ENCODE measurements at regions not wholly inside any gene's neighbourhood (a gene's known extent, or its start where the extent isn't known, plus 50 kb on each side); places are given as distances from the start of the nearest gene placed in this dataset.

GRCh38 chr4:60923075-60923474 is 277.1 kb upstream of the ADGRL3 start:
- no peak for DNase-seq (ENCODE audit: low spot score)
- Mint-ChIP-seq H3K36me3 (ENCODE audit: low read depth) (no peaks in the 10 kb centered on the region), H3K9me3 (peaks cover 29% of the 10 kb centered on the region), H3K27ac (no peak overlapping the region), H3K27me3 (ENCODE audit: low read depth) (no peaks in the 10 kb centered on the region), H3K4me3 (ENCODE audit: low read depth) (no peak overlapping the region), H3K4me1 (ENCODE audit: low read depth) (no peaks in the 10 kb centered on the region)
- intact Hi-C loops (cut with micrococcal nuclease) = no loop called here

DNA sequence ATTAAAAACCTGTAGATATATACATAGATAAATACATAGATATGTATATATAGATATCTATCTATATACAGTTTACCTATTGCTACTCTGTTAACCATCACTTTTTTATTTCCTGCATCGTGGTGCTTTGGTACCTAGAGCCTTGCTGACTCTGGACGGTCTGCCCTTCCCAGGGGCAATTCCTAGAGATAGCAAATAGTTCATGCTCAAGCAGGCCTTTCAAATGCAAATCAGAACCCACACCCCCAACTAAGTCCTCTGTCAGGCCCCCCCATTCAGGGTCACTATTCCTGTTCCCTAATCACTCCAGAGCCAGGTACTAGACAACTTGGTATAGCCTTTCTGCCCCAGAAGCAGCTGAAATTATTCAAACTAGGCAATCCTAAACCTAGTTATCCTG is 273.5 kb upstream of the ADGRL3 start:
- H3K27me3 Mint-ChIP-seq (ENCODE audit: low read depth) = no peaks in the 10 kb centered on the region
- DNase-seq (ENCODE audit: low spot score) = no peak
- H3K4me3 Mint-ChIP-seq (ENCODE audit: low read depth) = no peak overlapping the region
- no peaks in the 10 kb centered on the region for H3K36me3 Mint-ChIP-seq (ENCODE audit: low read depth)
- intact Hi-C loops (cut with micrococcal nuclease) = no loop called here
- no peak overlapping the region for H3K27ac Mint-ChIP-seq
- H3K4me1 Mint-ChIP-seq (ENCODE audit: low read depth) = no peaks in the 10 kb centered on the region
- peaks cover 41% of the 10 kb centered on the region for H3K9me3 Mint-ChIP-seq

- Mint-ChIP-seq H3K36me3 (ENCODE audit: low read depth) (no peaks in the 10 kb centered on the region), H3K27ac (no peak overlapping the region), H3K4me1 (ENCODE audit: low read depth) (no peaks in the 10 kb centered on the region), H3K27me3 (ENCODE audit: low read depth) (no peaks in the 10 kb centered on the region), H3K9me3 (peaks cover 36% of the 10 kb centered on the region), H3K4me3 (ENCODE audit: low read depth) (no peak overlapping the region)
- DNase-seq (ENCODE audit: low spot score) = no peak
- intact Hi-C loops (cut with micrococcal nuclease) = no loop called here
Observed at GRCh38 chr4:60930866-60931265, 269.3 kb upstream of the ADGRL3 start.

GRCh38 chr4:60934566-60935295 is 265.4 kb upstream of the ADGRL3 start:
- Mint-ChIP-seq H3K27me3 (ENCODE audit: low read depth) (no peaks in the 10 kb centered on the region), H3K4me1 (ENCODE audit: low read depth) (no peaks in the 10 kb centered on the region), H3K9me3 (peaks cover 14% of the 10 kb centered on the region), H3K4me3 (ENCODE audit: low read depth) (no peak overlapping the region), H3K36me3 (ENCODE audit: low read depth) (no peaks in the 10 kb centered on the region), H3K27ac (no peak overlapping the region)
- intact Hi-C loops (cut with micrococcal nuclease) = no loop called here
- no peak for DNase-seq (ENCODE audit: low spot score)

DNA sequence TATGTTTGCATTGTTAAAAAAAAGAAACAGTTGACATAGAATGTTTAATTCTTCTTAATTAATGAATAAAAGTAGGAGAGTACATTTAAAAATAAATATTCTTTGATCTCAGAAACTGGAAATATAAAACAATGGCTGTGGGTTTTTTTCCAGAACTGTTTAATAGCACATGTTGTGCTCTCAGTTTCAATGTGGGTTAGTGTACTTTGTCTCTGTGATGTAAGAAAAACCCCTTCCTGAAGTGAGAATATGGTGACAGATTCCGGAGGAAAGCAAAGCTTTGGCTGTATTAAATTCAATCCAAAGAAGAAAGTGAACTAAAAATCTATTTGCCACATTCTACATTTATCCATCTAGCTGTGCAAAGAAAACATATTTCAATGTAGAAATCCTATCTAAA is 261.9 kb upstream of the ADGRL3 start:
- Mint-ChIP-seq H3K4me1 (ENCODE audit: low read depth) (no peaks in the 10 kb centered on the region), H3K4me3 (ENCODE audit: low read depth) (no peak overlapping the region), H3K27me3 (ENCODE audit: low read depth) (no peaks in the 10 kb centered on the region), H3K27ac (no peak overlapping the region), H3K9me3 (peaks cover 16% of the 10 kb centered on the region), H3K36me3 (ENCODE audit: low read depth) (no peaks in the 10 kb centered on the region)
- DNase-seq (ENCODE audit: low spot score) = no peak
- intact Hi-C loops (cut with micrococcal nuclease) = no loop called here

- intact Hi-C loops (cut with micrococcal nuclease) = no loop called here
- Mint-ChIP-seq H3K27ac (no peak overlapping the region), H3K9me3 (peaks cover 16% of the 10 kb centered on the region), H3K27me3 (ENCODE audit: low read depth) (no peaks in the 10 kb centered on the region), H3K4me3 (ENCODE audit: low read depth) (no peak overlapping the region), H3K36me3 (ENCODE audit: low read depth) (no peaks in the 10 kb centered on the region), H3K4me1 (ENCODE audit: low read depth) (no peaks in the 10 kb centered on the region)
- DNase-seq (ENCODE audit: low spot score) = no peak
Observed at GRCh38 chr4:60938621-60939020, 261.5 kb upstream of the ADGRL3 start.

- no peak for DNase-seq (ENCODE audit: low spot score)
- no peaks in the 10 kb centered on the region for H3K36me3 Mint-ChIP-seq (ENCODE audit: low read depth)
- H3K27ac Mint-ChIP-seq = no peak overlapping the region
- no peaks in the 10 kb centered on the region for H3K4me1 Mint-ChIP-seq (ENCODE audit: low read depth)
- H3K9me3 Mint-ChIP-seq = peaks cover 31% of the 10 kb centered on the region
- no peaks in the 10 kb centered on the region for H3K27me3 Mint-ChIP-seq (ENCODE audit: low read depth)
- intact Hi-C loops (cut with micrococcal nuclease) = no loop called here
- H3K4me3 Mint-ChIP-seq (ENCODE audit: low read depth) = no peak overlapping the region
Observed at GRCh38 chr4:60944060-60944459, 256.1 kb upstream of the ADGRL3 start.

- Mint-ChIP-seq H3K4me1 (ENCODE audit: low read depth) (no peaks in the 10 kb centered on the region), H3K27me3 (ENCODE audit: low read depth) (no peaks in the 10 kb centered on the region), H3K27ac (no peak overlapping the region), H3K9me3 (peaks cover 33% of the 10 kb centered on the region), H3K4me3 (ENCODE audit: low read depth) (no peak overlapping the region), H3K36me3 (ENCODE audit: low read depth) (no peaks in the 10 kb centered on the region)
- intact Hi-C loops (cut with micrococcal nuclease) = no loop called here
- no peak for DNase-seq (ENCODE audit: low spot score)
Observed at GRCh38 chr4:60945641-60946040, 254.5 kb upstream of the ADGRL3 start.

- H3K27ac Mint-ChIP-seq = no peak overlapping the region
- no peak for DNase-seq (ENCODE audit: low spot score)
- H3K27me3 Mint-ChIP-seq (ENCODE audit: low read depth) = no peaks in the 10 kb centered on the region
- no peak overlapping the region for H3K4me3 Mint-ChIP-seq (ENCODE audit: low read depth)
- intact Hi-C loops (cut with micrococcal nuclease) = no loop called here
- H3K36me3 Mint-ChIP-seq (ENCODE audit: low read depth) = no peaks in the 10 kb centered on the region
- H3K4me1 Mint-ChIP-seq (ENCODE audit: low read depth) = no peaks in the 10 kb centered on the region
- H3K9me3 Mint-ChIP-seq = peaks cover 26% of the 10 kb centered on the region
Observed at GRCh38 chr4:60948008-60948407, 252.1 kb upstream of the ADGRL3 start.

GRCh38 chr4:60952921-60953320 is 247.2 kb upstream of the ADGRL3 start:
- no peak for DNase-seq (ENCODE audit: low spot score)
- H3K27me3 Mint-ChIP-seq (ENCODE audit: low read depth) = no peaks in the 10 kb centered on the region
- intact Hi-C loops (cut with micrococcal nuclease) = no loop called here
- H3K27ac Mint-ChIP-seq = no peak overlapping the region
- no peaks in the 10 kb centered on the region for H3K4me1 Mint-ChIP-seq (ENCODE audit: low read depth)
- H3K9me3 Mint-ChIP-seq = peaks cover 49% of the 10 kb centered on the region
- H3K36me3 Mint-ChIP-seq (ENCODE audit: low read depth) = no peaks in the 10 kb centered on the region
- no peak overlapping the region for H3K4me3 Mint-ChIP-seq (ENCODE audit: low read depth)

- intact Hi-C loops (cut with micrococcal nuclease) = no loop called here
- Mint-ChIP-seq H3K27me3 (ENCODE audit: low read depth) (no peaks in the 10 kb centered on the region), H3K4me1 (ENCODE audit: low read depth) (no peaks in the 10 kb centered on the region), H3K27ac (no peak overlapping the region), H3K4me3 (ENCODE audit: low read depth) (no peak overlapping the region), H3K9me3 (peaks cover 45% of the 10 kb centered on the region), H3K36me3 (ENCODE audit: low read depth) (no peaks in the 10 kb centered on the region)
- no peak for DNase-seq (ENCODE audit: low spot score)
Observed at GRCh38 chr4:60953826-60954225, 246.3 kb upstream of the ADGRL3 start.

DNA sequence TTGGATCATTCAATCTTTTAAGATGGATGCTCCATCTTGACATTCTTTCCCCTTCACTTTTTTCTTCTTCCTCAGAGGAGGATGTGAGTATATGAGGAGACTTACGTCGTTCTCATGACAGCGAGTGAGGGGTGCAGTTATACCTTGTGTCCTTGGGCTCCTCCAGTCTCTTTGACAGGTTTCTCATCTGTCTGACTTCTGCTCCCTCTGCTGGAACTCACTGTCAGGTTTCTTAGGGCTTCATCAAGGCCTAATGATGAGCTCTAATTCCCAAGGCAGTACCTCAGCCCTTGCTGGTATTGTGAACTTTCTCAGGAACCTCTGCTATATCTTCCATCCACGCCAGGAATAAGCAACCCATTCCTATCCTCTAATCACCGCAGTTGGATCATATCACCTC is 237.8 kb upstream of the ADGRL3 start:
- Mint-ChIP-seq H3K27ac (no peak overlapping the region), H3K4me1 (ENCODE audit: low read depth) (no peaks in the 10 kb centered on the region), H3K36me3 (ENCODE audit: low read depth) (no peaks in the 10 kb centered on the region), H3K9me3 (peaks cover 29% of the 10 kb centered on the region), H3K27me3 (ENCODE audit: low read depth) (no peaks in the 10 kb centered on the region), H3K4me3 (ENCODE audit: low read depth) (no peak overlapping the region)
- intact Hi-C loops (cut with micrococcal nuclease) = no loop called here
- no peak for DNase-seq (ENCODE audit: low spot score)

GRCh38 chr4:60981534-60981933 is 218.6 kb upstream of the ADGRL3 start:
- H3K36me3 Mint-ChIP-seq (ENCODE audit: low read depth) = no peaks in the 10 kb centered on the region
- no peak for DNase-seq (ENCODE audit: low spot score)
- no peak overlapping the region for H3K27ac Mint-ChIP-seq
- H3K9me3 Mint-ChIP-seq = peaks cover 30% of the 10 kb centered on the region
- H3K27me3 Mint-ChIP-seq (ENCODE audit: low read depth) = no peaks in the 10 kb centered on the region
- H3K4me3 Mint-ChIP-seq (ENCODE audit: low read depth) = no peak overlapping the region
- no peaks in the 10 kb centered on the region for H3K4me1 Mint-ChIP-seq (ENCODE audit: low read depth)
- intact Hi-C loops (cut with micrococcal nuclease) = no loop called here

DNA sequence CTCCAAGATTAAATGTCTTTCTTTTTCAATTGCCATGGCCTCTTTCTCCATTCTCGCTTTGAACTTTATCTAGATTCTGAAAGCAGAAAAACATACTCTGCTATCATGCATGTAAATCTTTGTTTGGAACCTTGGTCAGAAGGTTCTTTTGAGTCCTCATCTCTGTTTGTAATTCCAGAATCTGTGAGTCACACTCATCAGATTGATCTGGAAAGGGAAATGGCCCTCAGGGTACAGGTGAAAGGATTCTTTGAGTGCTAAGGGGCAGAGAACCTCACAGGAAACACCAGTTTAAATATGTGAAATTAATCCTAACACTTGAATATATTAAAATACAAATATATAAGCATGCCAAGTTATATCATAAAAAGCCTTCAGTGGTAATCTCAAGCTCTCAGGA is 211.0 kb upstream of the ADGRL3 start:
- no peaks in the 10 kb centered on the region for H3K36me3 Mint-ChIP-seq (ENCODE audit: low read depth)
- no peak for DNase-seq (ENCODE audit: low spot score)
- intact Hi-C loops (cut with micrococcal nuclease) = no loop called here
- no peak overlapping the region for H3K27ac Mint-ChIP-seq
- no peaks in the 10 kb centered on the region for H3K27me3 Mint-ChIP-seq (ENCODE audit: low read depth)
- peaks cover 39% of the 10 kb centered on the region for H3K9me3 Mint-ChIP-seq
- H3K4me1 Mint-ChIP-seq (ENCODE audit: low read depth) = no peaks in the 10 kb centered on the region
- no peak overlapping the region for H3K4me3 Mint-ChIP-seq (ENCODE audit: low read depth)

Data from activated T-helper 2 cell treated with anti-CD3 and anti-CD28 coated beads, Interferon-gamma antibody, Interleukin-2, Interleukin-4, amounts not matched to agents 10 μg/mL and 5 μg/mL and 100 μg/mL, durations not matched to agents 14 hours and 24 hours and 36 hours (primary cell).